C4-2B (cell line): ENCODE measurements at regions not wholly inside any gene's neighbourhood (a gene's known extent, or its start where the extent isn't known, plus 50 kb on each side); places are given as distances from the start of the nearest gene placed in this dataset.

Experiments used
- H3K27ac ChIP-seq: fragments of 450-650 bp; 2 replicates; pipeline ENCODE4 v1.5.1; 2017
- CTCF ChIP-seq: fragments of 450-650 bp; conservative IDR thresholded peaks from 2 replicates; pipeline ENCODE4 v1.5.1; 2017; ENCODE audit warnings: mild to moderate bottlenecking
- ZFX ChIP-seq: fragments of 450-650 bp; IDR thresholded peaks from 2 replicates; pipeline ENCODE4 v1.6.1; 2017

- TF ChIP-seq CTCF: no peak
- no peak for TF ChIP-seq ZFX
Observed at GRCh38 chr13:105247830-105248229, 1287.6 kb downstream of the EFNB2 start.

GRCh38 chr13:105240371-105240770, 1295.1 kb downstream of the EFNB2 start:
- H3K27ac ChIP-seq: no peak overlapping the region
- TF ChIP-seq CTCF (no peak), ZFX (no peak)

More at GRCh38 chr13:105247830-105248229, 1287.6 kb downstream of the EFNB2 start:
- H3K27ac ChIP-seq: no peak overlapping the region

GRCh38 chr13:105232439-105232838, 1303.0 kb downstream of the EFNB2 start:
- no peak for TF ChIP-seq ZFX
- no peak for TF ChIP-seq CTCF
- no peak overlapping the region for H3K27ac ChIP-seq

GRCh38 chr13:105232006-105232405, 1303.5 kb downstream of the EFNB2 start:
- H3K27ac ChIP-seq: no peak overlapping the region
- TF ChIP-seq CTCF (no peak), ZFX (no peak)

GRCh38 chr13:105231579-105231978, 1303.9 kb downstream of the EFNB2 start:
- no peak for TF ChIP-seq ZFX
- no peak for TF ChIP-seq CTCF
- no peak overlapping the region for H3K27ac ChIP-seq

- no peak overlapping the region for H3K27ac ChIP-seq
- TF ChIP-seq CTCF (no peak), ZFX (no peak)
Observed at GRCh38 chr13:105220881-105221280, 1314.6 kb downstream of the EFNB2 start.

GRCh38 chr13:105220063-105220462, 1315.4 kb downstream of the EFNB2 start:
- TF ChIP-seq CTCF (no peak), ZFX (no peak)
- no peak overlapping the region for H3K27ac ChIP-seq
